Astrocyte of the cerebellum (primary cell): ENCODE measurements at regions not wholly inside any gene's neighbourhood (a gene's known extent, or its start where the extent isn't known, plus 50 kb on each side); places are given as distances from the start of the nearest gene placed in this dataset.

Experiments used
- DNase-seq: peaks from one replicate; pipeline ENCODE4 v3.0.0-alpha.2; 2011; ENCODE audit warnings: low read depth
- H3K4me3 ChIP-seq: 2 replicates; pipeline ENCODE4 v1.5.1; 2011; ENCODE audit warnings: mild to moderate bottlenecking, low read depth, low read length, moderate library complexity
- CTCF ChIP-seq: IDR thresholded peaks from 2 replicates; pipeline ENCODE4 v1.5.1; 2012; ENCODE audit warnings: low read length, low read depth, moderate library complexity, mild to moderate bottlenecking; ENCODE audit errors: missing control alignments
- in situ Hi-C: cut with HindIII; loops from 2 replicates; pipeline ENCODE4 v1.10.0; 2017; ENCODE audit warnings: low sequenced_read_pairs

- H3K4me3 ChIP-seq = no peak overlapping the region
- DNase-seq = no peak
- no peak for TF ChIP-seq CTCF
- in situ Hi-C loops = no loop called here
Measured at GRCh38 chr13:38008636-38009035, 139.1 kb upstream of the TRPC4 start.

GRCh38 chr13:38002606-38003005 lies 133.0 kb upstream of the TRPC4 start:
- TF ChIP-seq CTCF = no peak
- DNase-seq = no peak
- in situ Hi-C loops = no loop called here
- H3K4me3 ChIP-seq = no peak overlapping the region

GRCh38 chr13:37997641-37998040 lies 128.1 kb upstream of the TRPC4 start:
- H3K4me3 ChIP-seq = no peak overlapping the region
- in situ Hi-C loops = no loop called here
- no peak for TF ChIP-seq CTCF
- DNase-seq = no peak

GRCh38 chr13:37995092-37995491 lies 125.5 kb upstream of the TRPC4 start:
- no peak for DNase-seq
- in situ Hi-C loops = no loop called here
- no peak overlapping the region for H3K4me3 ChIP-seq
- TF ChIP-seq CTCF = no peak

- in situ Hi-C loops = no loop called here
- no peak for DNase-seq
- TF ChIP-seq CTCF = no peak
- no peak overlapping the region for H3K4me3 ChIP-seq
Measured at GRCh38 chr13:37986811-37987210, 117.2 kb upstream of the TRPC4 start.

GRCh38 chr13:37985281-37985680 lies 115.7 kb upstream of the TRPC4 start:
- no peak overlapping the region for H3K4me3 ChIP-seq
- in situ Hi-C loops = no loop called here
- no peak for DNase-seq
- TF ChIP-seq CTCF = no peak

- no peak overlapping the region for H3K4me3 ChIP-seq
- TF ChIP-seq CTCF = no peak
- DNase-seq = no peak
- in situ Hi-C loops = no loop called here
Measured at GRCh38 chr13:37984357-37984756, 114.8 kb upstream of the TRPC4 start.
